ENCODE measurements at regions not wholly inside any gene's neighbourhood (a gene's known extent, or its start where the extent isn't known, plus 50 kb on each side); places are given as distances from the start of the nearest gene placed in this dataset.

- no peaks in the 10 kb centered on the region for H3K27me3 ChIP-seq (ENCODE audit: control insufficient read depth in 2 of 2, insufficient read depth in 2 of 2, low read length in 2 of 2)
- no peaks in the 10 kb centered on the region for H3K9me3 ChIP-seq (ENCODE audit: control insufficient read depth in 2 of 2, low read length in 2 of 2)
- H3K4me1 ChIP-seq (ENCODE audit: control insufficient read depth in 2 of 2, insufficient read depth in 2 of 2, low read length in 2 of 2): peaks cover 0 to 11% of the 10 kb centered on the region in 2 donors
- H3K36me3 ChIP-seq (ENCODE audit: control insufficient read depth in 2 of 2, insufficient read depth in 2 of 2, low read length in 2 of 2): no peaks in the 10 kb centered on the region
- H3K4me3 ChIP-seq (ENCODE audit: low read length in 2 of 2): no peak overlapping the region
- H3K27ac ChIP-seq (ENCODE audit: low read depth in 2 of 2, low read length in 2 of 2): no peak overlapping the region
- no peak overlapping the region for H3K9ac ChIP-seq (ENCODE audit: low read depth in 1 of 2, low read length in 2 of 2)
Observed at GRCh38 chr5:33334829-33335228, 105.9 kb upstream of the TARS1 start.

GRCh38 chr5:33336891-33337636 is 103.7 kb upstream of the TARS1 start:
- Histone ChIP-seq H3K27ac (ENCODE audit: low read depth in 2 of 2, low read length in 2 of 2) (no peak overlapping the region), H3K4me3 (ENCODE audit: low read length in 2 of 2) (no peak overlapping the region), H3K9ac (ENCODE audit: low read depth in 1 of 2, low read length in 2 of 2) (no peak overlapping the region), H3K27me3 (ENCODE audit: control insufficient read depth in 2 of 2, insufficient read depth in 2 of 2, low read length in 2 of 2) (no peaks in the 10 kb centered on the region), H3K4me1 (ENCODE audit: control insufficient read depth in 2 of 2, insufficient read depth in 2 of 2, low read length in 2 of 2) (peaks cover 0 to 11% of the 10 kb centered on the region in 2 donors), H3K9me3 (ENCODE audit: control insufficient read depth in 2 of 2, low read length in 2 of 2) (no peaks in the 10 kb centered on the region), H3K36me3 (ENCODE audit: control insufficient read depth in 2 of 2, insufficient read depth in 2 of 2, low read length in 2 of 2) (no peaks in the 10 kb centered on the region)

GRCh38 chr5:33337637-33337992 is 103.2 kb upstream of the TARS1 start:
- no peaks in the 10 kb centered on the region for H3K27me3 ChIP-seq (ENCODE audit: control insufficient read depth in 2 of 2, insufficient read depth in 2 of 2, low read length in 2 of 2)
- H3K4me1 ChIP-seq (ENCODE audit: control insufficient read depth in 2 of 2, insufficient read depth in 2 of 2, low read length in 2 of 2): peaks cover 0 to 11% of the 10 kb centered on the region in 2 donors
- no peak overlapping the region for H3K27ac ChIP-seq (ENCODE audit: low read depth in 2 of 2, low read length in 2 of 2)
- H3K9me3 ChIP-seq (ENCODE audit: control insufficient read depth in 2 of 2, low read length in 2 of 2): no peaks in the 10 kb centered on the region
- no peak overlapping the region for H3K9ac ChIP-seq (ENCODE audit: low read depth in 1 of 2, low read length in 2 of 2)
- no peaks in the 10 kb centered on the region for H3K36me3 ChIP-seq (ENCODE audit: control insufficient read depth in 2 of 2, insufficient read depth in 2 of 2, low read length in 2 of 2)
- no peak overlapping the region for H3K4me3 ChIP-seq (ENCODE audit: low read length in 2 of 2)

- no peaks in the 10 kb centered on the region for H3K36me3 ChIP-seq (ENCODE audit: control insufficient read depth in 2 of 2, insufficient read depth in 2 of 2, low read length in 2 of 2)
- H3K27ac ChIP-seq (ENCODE audit: low read depth in 2 of 2, low read length in 2 of 2): no peak overlapping the region
- H3K27me3 ChIP-seq (ENCODE audit: control insufficient read depth in 2 of 2, insufficient read depth in 2 of 2, low read length in 2 of 2): no peaks in the 10 kb centered on the region
- H3K9ac ChIP-seq (ENCODE audit: low read depth in 1 of 2, low read length in 2 of 2): no peak overlapping the region
- H3K9me3 ChIP-seq (ENCODE audit: control insufficient read depth in 2 of 2, low read length in 2 of 2): no peaks in the 10 kb centered on the region
- no peak overlapping the region for H3K4me3 ChIP-seq (ENCODE audit: low read length in 2 of 2)
- peaks cover 0 to 11% of the 10 kb centered on the region in 2 donors for H3K4me1 ChIP-seq (ENCODE audit: control insufficient read depth in 2 of 2, insufficient read depth in 2 of 2, low read length in 2 of 2)
Observed at GRCh38 chr5:33338336-33339110, 102.2 kb upstream of the TARS1 start.

GRCh38 chr5:33339413-33339812 is 101.4 kb upstream of the TARS1 start:
- H3K27me3 ChIP-seq (ENCODE audit: control insufficient read depth in 2 of 2, insufficient read depth in 2 of 2, low read length in 2 of 2): no peaks in the 10 kb centered on the region
- no peaks in the 10 kb centered on the region for H3K9me3 ChIP-seq (ENCODE audit: control insufficient read depth in 2 of 2, low read length in 2 of 2)
- no peak overlapping the region for H3K9ac ChIP-seq (ENCODE audit: low read depth in 1 of 2, low read length in 2 of 2)
- H3K36me3 ChIP-seq (ENCODE audit: control insufficient read depth in 2 of 2, insufficient read depth in 2 of 2, low read length in 2 of 2): no peaks in the 10 kb centered on the region
- H3K27ac ChIP-seq (ENCODE audit: low read depth in 2 of 2, low read length in 2 of 2): no peak overlapping the region
- peaks cover 0 to 11% of the 10 kb centered on the region in 2 donors for H3K4me1 ChIP-seq (ENCODE audit: control insufficient read depth in 2 of 2, insufficient read depth in 2 of 2, low read length in 2 of 2)
- no peak overlapping the region for H3K4me3 ChIP-seq (ENCODE audit: low read length in 2 of 2)

- H3K27ac ChIP-seq (ENCODE audit: low read depth in 2 of 2, low read length in 2 of 2): no peak overlapping the region
- H3K27me3 ChIP-seq (ENCODE audit: control insufficient read depth in 2 of 2, insufficient read depth in 2 of 2, low read length in 2 of 2): no peaks in the 10 kb centered on the region
- H3K36me3 ChIP-seq (ENCODE audit: control insufficient read depth in 2 of 2, insufficient read depth in 2 of 2, low read length in 2 of 2): no peaks in the 10 kb centered on the region
- no peak overlapping the region for H3K9ac ChIP-seq (ENCODE audit: low read depth in 1 of 2, low read length in 2 of 2)
- no peak overlapping the region for H3K4me3 ChIP-seq (ENCODE audit: low read length in 2 of 2)
- peaks cover 0 to 11% of the 10 kb centered on the region in 2 donors for H3K4me1 ChIP-seq (ENCODE audit: control insufficient read depth in 2 of 2, insufficient read depth in 2 of 2, low read length in 2 of 2)
- no peaks in the 10 kb centered on the region for H3K9me3 ChIP-seq (ENCODE audit: control insufficient read depth in 2 of 2, low read length in 2 of 2)
Observed at GRCh38 chr5:33340195-33340594, 100.6 kb upstream of the TARS1 start.

- Histone ChIP-seq H3K4me3 (ENCODE audit: low read length in 2 of 2) (no peak overlapping the region), H3K36me3 (ENCODE audit: control insufficient read depth in 2 of 2, insufficient read depth in 2 of 2, low read length in 2 of 2) (no peaks in the 10 kb centered on the region), H3K9me3 (ENCODE audit: control insufficient read depth in 2 of 2, low read length in 2 of 2) (no peaks in the 10 kb centered on the region), H3K4me1 (ENCODE audit: control insufficient read depth in 2 of 2, insufficient read depth in 2 of 2, low read length in 2 of 2) (peaks cover 0 to 11% of the 10 kb centered on the region in 2 donors), H3K9ac (ENCODE audit: low read depth in 1 of 2, low read length in 2 of 2) (no peak overlapping the region), H3K27me3 (ENCODE audit: control insufficient read depth in 2 of 2, insufficient read depth in 2 of 2, low read length in 2 of 2) (no peaks in the 10 kb centered on the region), H3K27ac (ENCODE audit: low read depth in 2 of 2, low read length in 2 of 2) (no peak overlapping the region)
Observed at GRCh38 chr5:33341351-33341750, 99.4 kb upstream of the TARS1 start.

- Histone ChIP-seq H3K36me3 (ENCODE audit: control insufficient read depth in 2 of 2, insufficient read depth in 2 of 2, low read length in 2 of 2) (no peaks in the 10 kb centered on the region), H3K9ac (ENCODE audit: low read depth in 1 of 2, low read length in 2 of 2) (no peak overlapping the region), H3K9me3 (ENCODE audit: control insufficient read depth in 2 of 2, low read length in 2 of 2) (no peaks in the 10 kb centered on the region), H3K27me3 (ENCODE audit: control insufficient read depth in 2 of 2, insufficient read depth in 2 of 2, low read length in 2 of 2) (no peaks in the 10 kb centered on the region), H3K4me3 (ENCODE audit: low read length in 2 of 2) (no peak overlapping the region), H3K4me1 (ENCODE audit: control insufficient read depth in 2 of 2, insufficient read depth in 2 of 2, low read length in 2 of 2) (peaks cover 0 to under 1% of the 10 kb centered on the region in 2 donors), H3K27ac (ENCODE audit: low read depth in 2 of 2, low read length in 2 of 2) (no peak overlapping the region)
Observed at GRCh38 chr5:33343676-33344327, 97.0 kb upstream of the TARS1 start.

- Histone ChIP-seq H3K9ac (ENCODE audit: low read depth in 1 of 2, low read length in 2 of 2) (no peak overlapping the region), H3K4me1 (ENCODE audit: control insufficient read depth in 2 of 2, insufficient read depth in 2 of 2, low read length in 2 of 2) (no peaks in the 10 kb centered on the region), H3K4me3 (ENCODE audit: low read length in 2 of 2) (no peak overlapping the region), H3K27me3 (ENCODE audit: control insufficient read depth in 2 of 2, insufficient read depth in 2 of 2, low read length in 2 of 2) (no peaks in the 10 kb centered on the region), H3K9me3 (ENCODE audit: control insufficient read depth in 2 of 2, low read length in 2 of 2) (no peaks in the 10 kb centered on the region), H3K36me3 (ENCODE audit: control insufficient read depth in 2 of 2, insufficient read depth in 2 of 2, low read length in 2 of 2) (no peaks in the 10 kb centered on the region), H3K27ac (ENCODE audit: low read depth in 2 of 2, low read length in 2 of 2) (no peak overlapping the region)
Observed at GRCh38 chr5:33346534-33346933, 94.2 kb upstream of the TARS1 start.

- Histone ChIP-seq H3K27me3 (ENCODE audit: control insufficient read depth in 2 of 2, insufficient read depth in 2 of 2, low read length in 2 of 2) (no peaks in the 10 kb centered on the region), H3K9ac (ENCODE audit: low read depth in 1 of 2, low read length in 2 of 2) (no peak overlapping the region), H3K9me3 (ENCODE audit: control insufficient read depth in 2 of 2, low read length in 2 of 2) (no peaks in the 10 kb centered on the region), H3K4me3 (ENCODE audit: low read length in 2 of 2) (no peak overlapping the region), H3K4me1 (ENCODE audit: control insufficient read depth in 2 of 2, insufficient read depth in 2 of 2, low read length in 2 of 2) (no peaks in the 10 kb centered on the region), H3K36me3 (ENCODE audit: control insufficient read depth in 2 of 2, insufficient read depth in 2 of 2, low read length in 2 of 2) (no peaks in the 10 kb centered on the region), H3K27ac (ENCODE audit: low read depth in 2 of 2, low read length in 2 of 2) (no peak overlapping the region)
Observed at GRCh38 chr5:33361781-33362180, 79.0 kb upstream of the TARS1 start.

Measured in mucosa of rectum (tissue), 2 donors.